ENCODE measurements at regions not wholly inside any gene's neighbourhood (a gene's known extent, or its start where the extent isn't known, plus 50 kb on each side); places are given as distances from the start of the nearest gene placed in this dataset.

DNA sequence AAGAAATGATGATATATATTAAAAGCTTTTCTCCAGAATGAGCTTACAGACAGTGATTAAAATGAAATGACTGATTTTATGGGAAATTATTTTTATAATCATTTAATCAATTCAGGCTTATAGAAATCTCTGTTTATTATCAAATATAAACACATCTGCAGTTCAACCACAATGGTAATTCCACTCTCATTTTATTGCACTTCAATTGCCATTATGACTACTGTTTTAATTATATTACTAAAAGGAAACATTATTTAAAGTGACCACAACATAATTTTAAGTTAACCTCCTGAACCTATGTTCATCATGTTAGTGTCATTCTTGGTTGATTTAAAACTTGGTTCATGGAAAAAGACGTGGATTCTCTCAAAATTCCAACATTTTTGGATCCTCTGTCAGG is 536.3 kb downstream of the SLC6A15 start:
- no peak for DNase-seq

GRCh38 chr12:84375449-84376170 is 537.0 kb downstream of the SLC6A15 start:
- DNase-seq = peak; percentile 32

- no peak for DNase-seq
Observed at GRCh38 chr12:84362552-84362897, 550.1 kb downstream of the SLC6A15 start.

DNA sequence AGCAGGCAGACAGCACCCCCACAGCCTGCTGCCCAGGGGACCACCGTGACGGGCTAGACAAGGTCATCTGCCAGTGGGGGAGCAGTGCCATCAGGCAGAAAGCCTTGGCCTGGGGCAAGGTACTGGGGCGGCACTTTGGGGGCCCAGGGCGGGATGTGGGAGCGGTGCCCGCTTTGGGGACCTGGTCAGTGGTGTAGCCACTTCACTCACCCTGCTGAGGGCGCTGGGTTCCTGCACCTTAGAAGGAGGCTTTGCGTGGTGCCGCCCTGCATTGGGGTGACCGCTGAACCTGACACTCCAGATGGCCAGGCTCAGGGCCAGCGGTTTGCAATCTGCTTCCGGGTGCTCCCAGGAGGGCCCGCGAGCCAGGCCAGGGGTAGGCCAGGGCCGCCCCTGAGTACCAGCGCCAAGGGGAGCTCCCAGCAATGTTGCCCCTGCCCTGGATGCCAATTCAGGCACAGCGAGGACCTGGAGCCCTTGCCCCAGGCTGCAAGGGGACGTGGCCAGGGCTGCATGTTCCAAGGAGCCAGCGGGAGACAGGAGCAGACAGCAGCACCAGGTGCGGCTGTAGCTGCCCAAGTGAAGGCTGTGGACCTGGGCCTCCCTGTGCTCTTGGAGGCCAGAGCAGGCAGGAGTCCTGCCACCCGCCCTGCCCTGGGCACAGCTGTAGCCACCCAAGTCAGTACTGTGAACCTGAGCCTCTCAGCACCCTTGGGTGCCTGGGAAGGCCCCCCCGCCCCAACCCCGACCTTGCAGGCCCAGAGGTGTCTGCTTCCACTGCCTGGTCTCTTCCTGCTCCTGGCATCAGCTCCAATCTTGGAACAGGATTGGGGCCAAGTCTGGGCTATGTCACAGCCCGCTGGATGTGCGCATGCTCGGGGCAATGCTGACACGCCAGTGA is 550.7 kb downstream of the SLC6A15 start:
- no peak for DNase-seq

- no peak for DNase-seq
Observed at GRCh38 chr12:84357314-84357713, 555.3 kb downstream of the SLC6A15 start.

DNA sequence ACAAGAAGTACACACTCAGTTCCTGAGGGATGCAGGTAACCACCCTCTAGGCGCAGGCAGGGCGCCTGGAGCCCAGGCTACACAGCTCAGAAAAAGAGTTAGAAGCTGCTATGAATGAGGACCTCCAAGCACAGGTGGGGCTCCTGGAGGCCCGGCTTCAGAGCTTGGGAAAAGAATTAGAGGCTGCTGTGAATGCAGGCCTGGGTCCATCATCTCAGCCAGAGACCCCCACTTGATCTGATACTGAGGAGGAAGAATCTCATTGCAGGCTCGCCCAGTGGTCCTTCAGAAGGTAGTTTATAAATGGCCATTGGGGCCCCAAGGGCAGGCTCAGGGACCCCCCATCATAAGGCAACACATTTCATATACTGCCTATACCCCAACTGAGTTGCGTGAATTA is 556.4 kb downstream of the SLC6A15 start:
- no peak for DNase-seq

GRCh38 chr12:84355561-84355960 is 557.0 kb downstream of the SLC6A15 start:
- DNase-seq = no peak

DNA sequence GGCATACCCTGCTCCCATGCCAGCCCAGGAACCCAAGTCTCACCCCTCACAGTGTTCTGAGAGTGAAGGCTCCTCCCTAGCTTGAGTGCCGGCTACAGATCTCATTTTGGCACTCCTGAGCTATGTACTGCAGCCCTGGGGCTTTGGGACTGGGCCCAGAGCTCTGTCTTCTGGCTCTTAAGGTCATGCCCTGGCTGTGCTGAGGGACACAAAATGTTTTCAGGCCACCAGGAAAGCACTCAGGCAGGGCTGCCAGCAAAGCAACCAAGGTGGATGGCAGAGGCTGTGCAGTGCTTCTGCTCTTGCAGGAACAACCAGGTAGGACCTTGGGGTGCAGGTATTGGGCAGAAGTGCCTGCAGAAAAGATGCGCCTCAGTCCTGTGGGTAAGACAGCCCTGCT is 564.0 kb downstream of the SLC6A15 start:
- DNase-seq = no peak

DNA sequence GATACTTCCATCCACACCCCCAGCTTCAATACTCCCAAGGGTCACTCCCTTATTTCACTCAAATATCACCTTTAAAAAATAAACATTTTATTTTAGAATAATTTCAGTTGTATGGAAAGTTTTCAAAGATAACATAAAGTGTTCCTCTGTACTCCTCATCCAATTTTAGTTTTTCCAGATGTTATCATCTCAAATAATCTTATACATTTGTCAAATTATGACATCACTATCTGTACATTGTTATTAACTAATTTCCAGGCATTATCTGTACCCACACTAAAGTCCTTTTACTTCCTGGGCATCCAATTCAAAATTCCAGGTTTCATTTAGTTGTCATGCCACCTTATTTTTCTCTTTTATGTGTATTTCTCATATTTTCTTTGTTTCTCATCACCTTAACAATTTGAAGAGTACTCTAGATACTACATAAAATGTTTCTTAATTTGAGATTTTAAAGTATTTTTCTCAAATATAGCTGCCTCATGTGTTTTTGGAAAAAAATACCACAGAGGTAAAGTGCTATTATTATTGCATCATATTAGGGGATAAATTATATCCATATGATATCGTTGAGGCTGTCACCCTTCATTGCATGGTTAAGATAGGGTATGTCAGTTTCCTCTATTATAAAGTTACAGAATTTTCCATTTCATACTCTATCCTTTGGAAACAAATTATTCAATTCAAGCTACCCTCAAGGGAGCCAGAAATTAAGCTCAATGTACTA is 571.0 kb downstream of the SLC6A15 start:
- DNase-seq = no peak

- DNase-seq = no peak
Observed at GRCh38 chr12:84336231-84336630, 576.4 kb downstream of the SLC6A15 start.

DNA sequence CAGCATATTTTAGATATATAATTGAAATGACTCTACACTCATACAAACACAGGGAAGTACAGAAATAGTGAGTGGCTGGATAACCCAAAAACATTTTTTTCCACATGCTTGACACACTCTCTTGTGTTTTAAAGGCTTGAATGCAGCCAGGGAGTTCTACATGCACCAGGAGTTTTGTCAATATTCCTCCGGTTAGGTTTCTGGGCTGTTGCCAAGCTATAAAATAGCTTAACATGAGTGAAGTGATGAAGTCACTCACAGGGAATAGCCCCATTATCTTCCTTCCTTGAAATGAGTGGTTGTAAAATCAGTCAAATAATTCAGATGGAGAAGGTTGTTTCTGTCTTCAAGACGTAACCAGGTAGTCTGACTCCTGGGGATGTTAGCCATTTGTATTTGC is 582.7 kb downstream of the SLC6A15 start:
- DNase-seq = no peak

GRCh38 chr12:84315926-84316325 is 596.7 kb downstream of the SLC6A15 start:
- no peak for DNase-seq

- DNase-seq = no peak
Observed at GRCh38 chr12:84313323-84313675, 599.3 kb downstream of the SLC6A15 start.

DNA sequence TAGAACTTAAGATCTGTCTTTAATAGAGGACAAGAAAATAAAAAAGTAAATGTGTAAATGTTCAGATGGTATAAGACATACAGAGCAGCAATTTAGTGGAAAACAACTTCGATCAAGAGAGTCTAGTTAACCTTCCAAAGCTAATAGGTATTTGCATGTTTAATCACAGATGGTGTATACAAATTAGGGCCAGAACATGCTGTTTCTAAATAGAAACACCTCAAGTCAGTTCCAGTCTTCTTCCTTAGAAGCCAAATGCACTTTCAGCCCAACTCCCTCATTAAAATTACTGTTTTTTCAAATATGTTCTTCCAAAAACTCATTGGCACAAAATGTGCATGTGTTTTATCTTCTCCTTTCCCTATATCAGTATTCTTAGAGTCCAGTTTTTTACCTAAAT is 604.4 kb downstream of the SLC6A15 start:
- no peak for DNase-seq

- no peak for DNase-seq
Observed at GRCh38 chr12:84305144-84305543, 607.5 kb downstream of the SLC6A15 start.

GRCh38 chr12:84294246-84294645 is 618.4 kb downstream of the SLC6A15 start:
- DNase-seq = peak; percentile 34

DNA sequence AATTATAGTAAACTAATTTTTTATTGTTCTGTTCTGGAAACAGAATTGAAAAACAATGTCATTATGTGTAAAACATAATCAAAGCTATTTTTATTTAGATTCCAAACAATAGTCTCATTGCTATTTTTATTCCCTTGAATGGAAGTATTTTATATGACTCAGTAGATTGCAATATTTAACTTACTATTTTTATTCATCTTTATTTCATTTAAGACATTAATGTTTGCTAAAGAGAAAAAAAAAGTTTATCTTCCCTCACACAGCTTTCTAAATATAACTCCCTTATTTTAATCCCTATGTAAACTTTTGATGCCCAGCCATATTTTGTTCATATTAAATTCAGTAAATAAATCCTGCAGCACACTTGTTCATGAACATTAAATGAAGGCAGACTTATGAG is 622.4 kb downstream of the SLC6A15 start:
- no peak for DNase-seq

DNA sequence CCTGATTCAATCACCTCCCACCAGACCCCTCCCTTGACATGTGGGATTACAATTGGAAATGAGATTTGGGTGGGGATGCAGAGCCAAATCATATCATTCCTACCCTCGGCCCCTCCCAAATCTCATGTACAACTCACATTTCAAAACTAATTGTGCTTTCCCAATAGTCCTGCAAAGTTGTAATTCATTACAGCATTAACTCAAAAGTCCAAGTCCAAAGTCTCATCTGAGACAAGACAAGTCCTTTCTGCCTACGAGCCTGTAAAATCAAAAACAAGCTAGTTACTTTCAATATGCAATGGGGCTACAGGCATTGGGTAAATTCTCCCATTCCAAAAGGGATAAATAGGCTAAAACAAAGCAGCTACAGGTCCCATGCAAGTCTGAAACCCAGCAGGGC is 634.6 kb downstream of the SLC6A15 start:
- DNase-seq = no peak

DNA sequence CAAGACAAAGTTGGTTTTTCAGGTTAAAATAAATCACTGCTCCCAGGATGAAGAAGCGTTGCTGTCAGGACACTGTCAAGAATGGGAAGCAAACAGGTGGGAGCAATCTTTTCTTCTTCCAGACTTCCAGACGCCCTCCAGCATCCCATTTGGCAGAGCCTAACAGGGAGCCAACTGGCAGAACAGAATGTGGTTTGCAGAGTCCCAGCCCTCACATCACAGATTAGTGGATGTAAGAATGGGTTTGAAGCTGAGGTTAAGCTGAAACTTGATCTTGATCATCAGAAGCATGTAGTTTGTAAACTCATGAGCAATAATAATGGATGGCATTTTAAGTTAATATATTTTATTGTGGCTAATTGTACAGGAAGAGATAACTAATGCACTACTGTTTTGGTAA is 636.4 kb downstream of the SLC6A15 start:
- no peak for DNase-seq

GRCh38 chr12:84272324-84272723 is 640.3 kb downstream of the SLC6A15 start:
- no peak for DNase-seq

DNA sequence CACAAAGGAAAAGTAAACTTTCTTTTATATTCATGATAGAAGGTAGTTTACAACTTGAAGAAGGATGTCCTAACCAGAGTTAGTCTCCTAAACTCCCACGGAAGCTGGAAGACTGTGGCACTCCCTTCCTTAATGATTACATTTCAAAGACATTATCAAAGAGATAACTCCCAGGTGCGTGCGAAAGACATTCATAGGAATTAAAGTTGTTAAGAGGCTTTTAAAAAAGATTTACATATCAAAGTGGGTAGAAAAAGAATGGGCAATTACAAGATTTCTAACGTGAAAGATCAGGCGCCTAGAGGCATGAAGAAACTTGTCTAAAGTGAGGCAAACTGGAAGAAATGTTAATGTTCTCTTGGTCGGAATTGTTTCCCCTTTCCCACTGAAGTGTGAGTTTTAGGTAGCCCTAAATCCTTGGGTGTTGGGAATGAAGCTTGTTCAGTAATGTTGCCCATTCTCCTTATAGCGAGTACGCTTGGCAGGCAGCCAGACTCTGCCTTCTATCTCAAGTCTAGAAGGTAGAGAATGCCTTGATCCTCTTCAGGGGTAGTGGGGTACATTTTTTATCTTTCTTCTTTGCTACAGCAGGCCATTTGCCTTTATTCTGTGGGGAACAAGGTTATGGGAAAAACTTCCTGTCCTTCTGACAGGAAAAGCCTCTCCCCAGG is 642.0 kb downstream of the SLC6A15 start:
- DNase-seq = no peak

DNA sequence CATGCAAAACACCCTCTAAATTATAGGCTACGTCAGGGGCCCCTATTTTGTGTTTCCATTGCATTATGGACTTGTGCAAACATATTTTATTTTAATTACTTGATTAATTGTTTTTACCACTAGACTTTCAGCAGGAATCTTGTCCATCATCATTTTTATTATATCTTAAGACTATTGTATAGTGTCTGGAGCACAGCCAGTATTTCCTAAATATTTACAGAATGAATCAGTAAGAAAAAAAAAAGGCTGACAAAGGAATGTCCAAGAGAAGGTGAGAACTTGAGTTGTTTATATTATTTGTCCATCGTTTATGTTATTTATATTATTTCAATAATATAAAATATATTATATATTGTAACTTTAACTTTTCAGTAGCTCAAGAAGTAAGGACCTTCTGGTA is 664.7 kb downstream of the SLC6A15 start:
- no peak for DNase-seq

- DNase-seq = no peak
Observed at GRCh38 chr12:84243686-84244085, 668.9 kb downstream of the SLC6A15 start.

Data from skin of body (tissue), 1 donor.